ENCODE measurements at regions not wholly inside any gene's neighbourhood (a gene's known extent, or its start where the extent isn't known, plus 50 kb on each side); places are given as distances from the start of the nearest gene placed in this dataset.

GRCh38 chr7:20954711-20955619 is 168.3 kb upstream of the SP8 start:
- no peak for DNase-seq
- Mint-ChIP-seq H3K4me1 (ENCODE audit: low read depth) (no peaks in the 10 kb centered on the region), H3K27ac (no peak overlapping the region), H3K36me3 (ENCODE audit: low read depth) (no peaks in the 10 kb centered on the region), H3K4me3 (no peak overlapping the region), H3K27me3 (ENCODE audit: low read depth) (peaks cover 4% of the 10 kb centered on the region), H3K9me3 (no peaks in the 10 kb centered on the region)
- CTCF ChIA-PET = no interaction called here
- intact Hi-C loops (cut with micrococcal nuclease) = no loop called here

- Mint-ChIP-seq H3K27me3 (ENCODE audit: low read depth) (no peaks in the 10 kb centered on the region), H3K4me3 (no peak overlapping the region), H3K9me3 (no peaks in the 10 kb centered on the region), H3K4me1 (ENCODE audit: low read depth) (no peaks in the 10 kb centered on the region), H3K27ac (no peak overlapping the region), H3K36me3 (ENCODE audit: low read depth) (no peaks in the 10 kb centered on the region)
- CTCF ChIA-PET = no interaction called here
- intact Hi-C loops (cut with micrococcal nuclease) = no loop called here
- DNase-seq = no peak
These were observed 171.9 kb upstream of the SP8 start for GRCh38 chr7:20958572-20958971.

DNA sequence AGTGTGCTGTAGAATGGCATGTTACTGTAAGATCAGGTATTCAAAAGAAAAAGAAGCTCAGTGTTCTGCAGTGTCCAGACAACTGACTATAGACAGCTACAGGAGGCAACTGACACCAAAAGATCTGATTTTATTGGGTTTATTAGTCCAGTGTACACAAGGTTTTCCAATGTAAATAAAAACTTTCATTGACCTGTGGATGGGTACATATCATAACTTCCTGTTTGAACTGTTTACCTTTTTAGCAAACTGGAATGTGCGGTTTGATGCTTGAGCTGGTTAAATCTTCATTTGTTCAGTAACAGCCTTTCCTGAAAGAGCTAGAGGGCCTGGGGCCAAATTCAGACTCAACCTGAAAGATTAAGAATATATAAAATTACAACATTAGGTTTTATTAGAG is 172.6 kb upstream of the SP8 start:
- Mint-ChIP-seq H3K27ac (no peak overlapping the region), H3K4me3 (no peak overlapping the region), H3K27me3 (ENCODE audit: low read depth) (no peaks in the 10 kb centered on the region), H3K36me3 (ENCODE audit: low read depth) (no peaks in the 10 kb centered on the region), H3K4me1 (ENCODE audit: low read depth) (no peaks in the 10 kb centered on the region), H3K9me3 (no peaks in the 10 kb centered on the region)
- no peak for DNase-seq
- intact Hi-C loops (cut with micrococcal nuclease) = no loop called here
- CTCF ChIA-PET = no interaction called here

- no peak overlapping the region for H3K4me3 Mint-ChIP-seq
- no peaks in the 10 kb centered on the region for H3K4me1 Mint-ChIP-seq (ENCODE audit: low read depth)
- H3K27me3 Mint-ChIP-seq (ENCODE audit: low read depth) = no peaks in the 10 kb centered on the region
- no peak overlapping the region for H3K27ac Mint-ChIP-seq
- H3K9me3 Mint-ChIP-seq = no peaks in the 10 kb centered on the region
- CTCF ChIA-PET = no interaction called here
- intact Hi-C loops (cut with micrococcal nuclease) = no loop called here
- DNase-seq = no peak
- H3K36me3 Mint-ChIP-seq (ENCODE audit: low read depth) = no peaks in the 10 kb centered on the region
These were observed 177.0 kb upstream of the SP8 start for GRCh38 chr7:20963556-20964280.

DNA sequence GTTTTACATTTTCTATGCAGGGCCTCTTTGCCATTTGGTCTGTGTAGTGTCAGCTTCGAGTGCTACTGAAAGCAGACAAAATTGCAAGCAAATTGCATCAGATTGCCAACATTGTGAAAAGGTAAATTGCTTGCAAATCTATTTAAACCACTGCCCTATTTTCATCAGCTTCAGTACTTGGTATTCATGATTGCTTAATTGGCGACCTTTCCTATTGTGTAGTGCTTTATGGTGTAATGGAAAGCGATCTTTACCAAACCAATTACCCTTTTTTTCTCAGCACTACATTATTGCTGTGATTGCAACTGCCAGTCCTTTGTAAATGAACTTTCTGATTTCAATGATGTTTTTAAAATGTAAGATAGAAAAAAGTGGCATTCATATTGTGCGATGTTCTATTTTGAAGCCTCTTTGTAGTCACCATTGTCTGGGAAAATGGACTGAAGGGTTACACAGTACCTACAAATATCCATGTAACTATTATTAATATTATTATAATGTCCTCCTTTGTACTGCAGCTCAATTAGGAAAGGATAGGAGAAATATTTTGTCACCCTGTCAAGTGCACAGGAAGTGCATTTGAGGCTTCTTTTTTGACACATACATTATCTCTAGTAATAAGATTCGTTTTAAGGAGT is 177.7 kb upstream of the SP8 start:
- no peak for DNase-seq
- Mint-ChIP-seq H3K4me3 (no peak overlapping the region), H3K4me1 (ENCODE audit: low read depth) (no peaks in the 10 kb centered on the region), H3K9me3 (no peaks in the 10 kb centered on the region), H3K27ac (no peak overlapping the region), H3K27me3 (ENCODE audit: low read depth) (no peaks in the 10 kb centered on the region), H3K36me3 (ENCODE audit: low read depth) (no peaks in the 10 kb centered on the region)
- intact Hi-C loops (cut with micrococcal nuclease) = no loop called here
- CTCF ChIA-PET = no interaction called here

DNA sequence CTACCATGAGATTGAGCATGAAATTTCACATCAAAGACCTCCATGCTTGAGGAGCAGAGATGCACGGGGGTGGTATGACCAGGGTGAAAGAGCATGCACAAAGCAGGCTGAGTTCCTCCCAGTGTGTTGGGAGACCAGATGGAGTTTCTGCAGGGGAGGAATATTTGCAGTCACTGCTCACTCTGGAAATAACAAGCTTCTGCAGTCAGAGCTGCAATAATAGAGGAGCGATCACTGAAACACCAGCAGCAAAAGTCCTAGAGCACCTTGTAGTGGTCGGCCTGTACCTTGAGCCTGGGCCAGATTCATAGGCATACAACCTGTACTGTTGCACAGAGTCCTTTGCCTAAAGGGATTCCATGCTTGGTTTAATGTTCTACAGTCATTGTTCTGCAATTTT is 184.5 kb upstream of the SP8 start:
- intact Hi-C loops (cut with micrococcal nuclease) = no loop called here
- DNase-seq = no peak
- no peaks in the 10 kb centered on the region for H3K4me1 Mint-ChIP-seq (ENCODE audit: low read depth)
- H3K36me3 Mint-ChIP-seq (ENCODE audit: low read depth) = no peaks in the 10 kb centered on the region
- CTCF ChIA-PET = no interaction called here
- H3K27ac Mint-ChIP-seq = no peak overlapping the region
- no peaks in the 10 kb centered on the region for H3K27me3 Mint-ChIP-seq (ENCODE audit: low read depth)
- no peak overlapping the region for H3K4me3 Mint-ChIP-seq
- H3K9me3 Mint-ChIP-seq = no peaks in the 10 kb centered on the region

DNA sequence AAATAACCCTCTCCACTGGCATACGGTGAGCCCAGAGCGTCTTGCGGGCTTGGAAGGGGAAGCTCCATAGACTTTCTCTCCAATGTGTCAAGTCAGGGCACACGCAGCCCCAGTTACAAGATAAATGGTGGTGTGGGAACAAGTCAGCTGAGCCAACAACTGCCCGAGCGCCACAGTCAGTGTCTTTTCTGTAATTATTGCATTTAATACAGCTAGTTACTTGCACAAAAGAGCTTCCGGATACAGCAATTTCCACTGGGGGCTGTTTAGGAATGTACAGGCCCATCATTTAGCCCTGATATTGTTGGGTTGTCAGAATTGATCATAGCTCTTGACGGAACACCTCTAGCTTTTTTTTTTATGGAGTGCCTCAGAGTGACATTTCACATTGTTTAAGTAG is 193.5 kb upstream of the SP8 start:
- intact Hi-C loops (cut with micrococcal nuclease) = no loop called here
- H3K4me3 Mint-ChIP-seq = no peak overlapping the region
- H3K27ac Mint-ChIP-seq = no peak overlapping the region
- CTCF ChIA-PET = no interaction called here
- peaks cover 3% of the 10 kb centered on the region for H3K27me3 Mint-ChIP-seq (ENCODE audit: low read depth)
- no peaks in the 10 kb centered on the region for H3K9me3 Mint-ChIP-seq
- H3K36me3 Mint-ChIP-seq (ENCODE audit: low read depth) = no peaks in the 10 kb centered on the region
- no peaks in the 10 kb centered on the region for H3K4me1 Mint-ChIP-seq (ENCODE audit: low read depth)
- no peak for DNase-seq

GRCh38 chr7:20980668-20981264 is 194.1 kb upstream of the SP8 start:
- CTCF ChIA-PET = no interaction called here
- no peak overlapping the region for H3K27ac Mint-ChIP-seq
- intact Hi-C loops (cut with micrococcal nuclease) = no loop called here

GRCh38 chr7:20988340-20988739 is 201.7 kb upstream of the SP8 start:
- Mint-ChIP-seq H3K27ac (no peak overlapping the region), H3K9me3 (no peaks in the 10 kb centered on the region), H3K4me1 (ENCODE audit: low read depth) (no peaks in the 10 kb centered on the region), H3K27me3 (ENCODE audit: low read depth) (peaks cover 6% of the 10 kb centered on the region), H3K4me3 (no peak overlapping the region), H3K36me3 (ENCODE audit: low read depth) (no peaks in the 10 kb centered on the region)
- DNase-seq = no peak
- CTCF ChIA-PET = no interaction called here
- intact Hi-C loops (cut with micrococcal nuclease) = no loop called here

More at GRCh38 chr7:20980668-20981264, 194.1 kb upstream of the SP8 start:
- no peaks in the 10 kb centered on the region for H3K36me3 Mint-ChIP-seq (ENCODE audit: low read depth)
- no peak for DNase-seq
- H3K9me3 Mint-ChIP-seq = no peaks in the 10 kb centered on the region
- H3K4me1 Mint-ChIP-seq (ENCODE audit: low read depth) = no peaks in the 10 kb centered on the region
- H3K27me3 Mint-ChIP-seq (ENCODE audit: low read depth) = peaks cover 3% of the 10 kb centered on the region
- H3K4me3 Mint-ChIP-seq = no peak overlapping the region

DNA sequence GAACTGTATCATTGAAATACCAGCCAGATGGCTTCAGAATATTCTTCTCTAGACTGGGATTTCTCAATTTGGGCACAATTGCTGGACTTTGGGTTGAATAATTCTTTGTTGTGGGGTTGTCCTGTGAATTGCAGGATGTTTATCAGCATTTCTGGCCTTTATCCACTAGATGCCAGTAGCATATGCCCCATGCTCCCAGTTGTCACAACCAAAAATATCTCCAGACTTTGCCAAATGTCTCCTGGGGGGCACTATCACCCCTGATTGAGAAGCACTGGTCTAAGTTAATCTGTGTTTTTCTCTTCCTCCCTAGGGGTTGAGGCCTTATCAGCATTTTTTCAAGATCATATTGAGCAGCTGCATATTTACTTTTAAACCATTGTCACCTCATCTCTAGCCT is 204.9 kb upstream of the SP8 start:
- no peaks in the 10 kb centered on the region for H3K9me3 Mint-ChIP-seq

DNA sequence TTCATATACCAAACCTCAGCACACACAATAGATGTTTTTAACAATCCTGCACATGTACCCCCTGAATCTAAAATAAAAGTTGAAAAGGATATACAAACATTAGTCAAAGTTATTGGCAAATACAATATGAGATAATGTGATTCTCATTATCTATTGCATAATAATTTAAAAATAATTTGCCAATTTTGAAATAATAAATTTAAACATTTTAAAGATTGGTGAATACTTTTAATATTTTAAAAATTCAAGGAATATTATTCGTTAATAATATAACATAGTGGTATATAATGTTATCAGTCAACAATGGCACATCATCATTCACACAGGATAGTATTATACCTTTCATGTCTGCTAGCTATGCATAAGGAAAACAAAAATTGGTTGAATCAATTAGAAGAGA is 207.0 kb upstream of the SP8 start:
- Mint-ChIP-seq H3K27me3 (ENCODE audit: low read depth) (no peaks in the 10 kb centered on the region), H3K4me3 (no peak overlapping the region), H3K9me3 (no peaks in the 10 kb centered on the region), H3K4me1 (ENCODE audit: low read depth) (no peaks in the 10 kb centered on the region), H3K36me3 (ENCODE audit: low read depth) (no peaks in the 10 kb centered on the region), H3K27ac (no peak overlapping the region)
- intact Hi-C loops (cut with micrococcal nuclease) = loop anchor here (10.0 kb wide), 1 partner anchor 261 kb away; no protein-coding TSS in a partner anchor
- no peak for DNase-seq
- CTCF ChIA-PET = interaction anchor here (0.6 to 0.7 kb wide), 2 partner anchors 55 to 96 kb away, joined by 3 to 6 read pairs; no protein-coding TSS in a partner anchor

More for the DNA sequence above, 204.9 kb upstream of the SP8 start:
- no peak for DNase-seq
- H3K36me3 Mint-ChIP-seq (ENCODE audit: low read depth) = no peaks in the 10 kb centered on the region
- intact Hi-C loops (cut with micrococcal nuclease) = loop anchor here (10.0 kb wide), 1 partner anchor 263 kb away; no protein-coding TSS in a partner anchor
- H3K4me1 Mint-ChIP-seq (ENCODE audit: low read depth) = no peaks in the 10 kb centered on the region
- H3K27me3 Mint-ChIP-seq (ENCODE audit: low read depth) = peaks cover 3% of the 10 kb centered on the region
- H3K4me3 Mint-ChIP-seq = no peak overlapping the region
- CTCF ChIA-PET = interaction anchor here (0.7 kb wide), 1 partner anchor 94 kb away, joined by 5 read pairs; no protein-coding TSS in a partner anchor
- H3K27ac Mint-ChIP-seq = no peak overlapping the region

DNA sequence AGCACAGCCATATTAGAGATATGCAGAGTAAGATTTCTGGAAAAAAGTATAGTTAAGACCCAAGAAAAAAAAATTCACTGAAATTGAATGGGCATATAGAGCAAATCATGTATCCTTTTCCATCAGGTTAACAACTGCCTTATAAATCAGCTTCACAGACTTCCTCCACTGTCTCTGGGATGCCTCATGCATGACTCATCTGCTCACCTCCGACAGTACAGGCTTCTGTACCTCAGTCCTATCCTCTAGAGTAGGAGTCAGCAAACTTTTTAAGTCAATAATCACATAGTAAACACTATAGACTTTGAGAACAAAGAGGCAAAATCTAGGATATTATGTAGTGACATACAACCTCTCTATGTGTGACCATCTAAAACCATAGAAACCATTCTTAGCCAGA is 211.6 kb upstream of the SP8 start:
- Mint-ChIP-seq H3K27ac (no peak overlapping the region), H3K36me3 (ENCODE audit: low read depth) (no peaks in the 10 kb centered on the region), H3K4me1 (ENCODE audit: low read depth) (no peaks in the 10 kb centered on the region), H3K4me3 (no peak overlapping the region), H3K27me3 (ENCODE audit: low read depth) (no peaks in the 10 kb centered on the region), H3K9me3 (peaks cover 6% of the 10 kb centered on the region)
- CTCF ChIA-PET = no interaction called here
- DNase-seq = no peak
- intact Hi-C loops (cut with micrococcal nuclease) = loop anchor here (10.0 kb wide), 1 partner anchor 256 kb away; no protein-coding TSS in a partner anchor

Measured in activated naive CD4-positive, alpha-beta T cell treated with anti-CD3 and anti-CD28 coated beads for 36 hours (primary cell).